Duodenal mucosa (tissue), 2 donors: ENCODE measurements at regions not wholly inside any gene's neighbourhood (a gene's known extent, or its start where the extent isn't known, plus 50 kb on each side); places are given as distances from the start of the nearest gene placed in this dataset.

Source experiments
- H3K27ac ChIP-seq: one replicate; pipeline ENCODE4 v1.7.0; 2013; ENCODE audit warnings: low read depth, low read length
- H3K27me3 ChIP-seq, 2 donors: one replicate each; pipeline ENCODE4 v1.7.0; 2013; ENCODE audit warnings: low read length in 2 of 2, control low read depth in 1 of 2; ENCODE audit not compliant: insufficient read depth in 2 of 2, control insufficient read depth in 1 of 2
- H3K36me3 ChIP-seq, 2 donors: one replicate each; pipeline ENCODE4 v1.7.0; 2013; ENCODE audit warnings: low read length in 2 of 2, control low read depth in 1 of 2; ENCODE audit not compliant: insufficient read depth in 2 of 2, control insufficient read depth in 1 of 2
- H3K4me1 ChIP-seq, 2 donors: one replicate each; pipeline ENCODE4 v1.7.0; 2013; ENCODE audit warnings: low read length in 2 of 2, control low read depth in 1 of 2; ENCODE audit not compliant: insufficient read depth in 2 of 2, control insufficient read depth in 1 of 2
- H3K4me3 ChIP-seq, 2 donors: one replicate each; pipeline ENCODE4 v1.7.0; 2013; ENCODE audit warnings: low read length in 2 of 2, low read depth in 1 of 2
- H3K9ac ChIP-seq, 2 donors: one replicate each; pipeline ENCODE4 v1.7.0; 2013; ENCODE audit warnings: low read length in 2 of 2, low read depth in 1 of 2
- H3K9me3 ChIP-seq, 2 donors: one replicate each; pipeline ENCODE4 v1.7.0; 2013; ENCODE audit warnings: low read length in 2 of 2, control low read depth in 1 of 2; ENCODE audit not compliant: control insufficient read depth in 1 of 2

DNA sequence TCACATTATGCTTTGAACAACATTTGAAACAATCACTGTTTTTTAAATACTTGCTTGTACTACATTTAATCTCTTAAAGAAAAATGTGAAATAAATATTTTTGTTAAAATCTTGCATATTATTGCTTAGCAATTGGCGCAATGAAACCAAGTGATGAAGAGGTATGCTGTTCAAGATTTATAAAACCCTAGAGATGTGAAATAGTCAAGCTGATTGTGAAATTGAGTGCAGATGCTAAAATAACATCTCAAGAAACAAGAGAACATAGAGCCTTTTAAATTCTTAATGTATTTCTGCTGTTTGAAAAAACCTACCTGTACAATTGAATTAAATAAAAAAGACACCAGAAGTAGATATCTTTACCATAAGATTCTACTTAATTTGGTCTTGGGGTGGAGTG is 179.2 kb upstream of the MCHR2 start:
- Histone ChIP-seq H3K27ac (no peak overlapping the region), H3K4me1 (no peaks in the 10 kb centered on the region), H3K9me3 (no peaks in the 10 kb centered on the region), H3K4me3 (no peak overlapping the region), H3K27me3 (no peaks in the 10 kb centered on the region), H3K9ac (no peak overlapping the region), H3K36me3 (no peaks in the 10 kb centered on the region)

GRCh38 chr6:100172322-100172713 is 178.3 kb upstream of the MCHR2 start:
- H3K27me3 ChIP-seq: no peaks in the 10 kb centered on the region
- H3K27ac ChIP-seq: no peak overlapping the region
- H3K4me1 ChIP-seq: no peaks in the 10 kb centered on the region
- H3K9ac ChIP-seq: no peak overlapping the region
- H3K36me3 ChIP-seq: no peaks in the 10 kb centered on the region
- H3K9me3 ChIP-seq: no peaks in the 10 kb centered on the region
- no peak overlapping the region for H3K4me3 ChIP-seq

- no peaks in the 10 kb centered on the region for H3K4me1 ChIP-seq
- no peaks in the 10 kb centered on the region for H3K27me3 ChIP-seq
- H3K4me3 ChIP-seq: no peak overlapping the region
- H3K27ac ChIP-seq: no peak overlapping the region
- no peaks in the 10 kb centered on the region for H3K9me3 ChIP-seq
- H3K9ac ChIP-seq: no peak overlapping the region
- no peaks in the 10 kb centered on the region for H3K36me3 ChIP-seq
Observed at GRCh38 chr6:100171533-100172321, 177.7 kb upstream of the MCHR2 start.

- Histone ChIP-seq H3K27ac (no peak overlapping the region), H3K4me3 (no peak overlapping the region), H3K4me1 (no peaks in the 10 kb centered on the region), H3K36me3 (no peaks in the 10 kb centered on the region), H3K27me3 (no peaks in the 10 kb centered on the region), H3K9me3 (no peaks in the 10 kb centered on the region), H3K9ac (no peak overlapping the region)
Observed at GRCh38 chr6:100168148-100168547, 174.1 kb upstream of the MCHR2 start.

- Histone ChIP-seq H3K4me1 (no peaks in the 10 kb centered on the region), H3K9ac (no peak overlapping the region), H3K4me3 (no peak overlapping the region), H3K9me3 (no peaks in the 10 kb centered on the region), H3K36me3 (no peaks in the 10 kb centered on the region), H3K27ac (no peak overlapping the region), H3K27me3 (no peaks in the 10 kb centered on the region)
Observed at GRCh38 chr6:100167585-100167984, 173.6 kb upstream of the MCHR2 start.

DNA sequence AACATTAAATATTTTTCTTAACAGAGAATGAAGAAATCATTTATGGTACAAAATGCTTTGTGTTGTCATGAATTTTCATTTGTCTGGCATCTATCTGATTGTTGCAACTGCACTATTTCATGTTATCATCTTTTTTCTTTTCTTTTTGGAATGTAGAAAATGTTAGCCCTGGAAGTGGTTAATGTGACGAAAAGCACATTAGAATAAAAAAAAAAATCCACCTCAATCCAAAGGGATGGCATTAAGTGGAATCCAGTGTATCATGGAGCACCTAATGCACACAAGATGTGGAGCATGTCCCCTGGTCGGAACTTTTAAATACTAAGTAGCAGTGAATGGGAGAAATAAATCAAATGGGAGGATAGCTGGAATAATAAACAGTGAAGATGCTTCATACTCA is 172.9 kb upstream of the MCHR2 start:
- Histone ChIP-seq H3K4me1 (no peaks in the 10 kb centered on the region), H3K27me3 (no peaks in the 10 kb centered on the region), H3K36me3 (no peaks in the 10 kb centered on the region), H3K9me3 (no peaks in the 10 kb centered on the region), H3K4me3 (no peak overlapping the region), H3K27ac (no peak overlapping the region), H3K9ac (no peak overlapping the region)

DNA sequence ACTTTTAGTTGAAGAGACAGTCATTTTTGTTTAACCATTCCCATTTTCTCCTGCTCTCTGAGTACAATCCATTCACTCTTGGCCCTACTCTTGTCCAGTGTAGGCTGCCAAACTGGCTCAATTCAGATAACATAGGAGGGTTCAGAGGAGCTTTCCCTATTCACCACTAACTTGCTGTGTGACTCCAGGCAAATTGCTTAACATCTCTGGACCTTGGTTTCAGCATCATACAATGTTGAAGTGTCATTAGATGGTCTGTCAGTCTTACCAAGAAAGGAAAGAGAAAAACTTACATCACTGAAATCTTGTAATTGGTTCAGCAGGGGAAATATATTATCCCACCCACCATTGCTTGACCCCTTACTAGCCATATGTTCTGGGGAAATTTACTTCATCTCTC is 171.4 kb upstream of the MCHR2 start:
- Histone ChIP-seq H3K9me3 (no peaks in the 10 kb centered on the region), H3K36me3 (no peaks in the 10 kb centered on the region), H3K27ac (no peak overlapping the region), H3K9ac (no peak overlapping the region), H3K27me3 (no peaks in the 10 kb centered on the region), H3K4me1 (no peaks in the 10 kb centered on the region), H3K4me3 (no peak overlapping the region)

- no peak overlapping the region for H3K9ac ChIP-seq
- H3K27ac ChIP-seq: no peak overlapping the region
- H3K9me3 ChIP-seq: no peaks in the 10 kb centered on the region
- no peaks in the 10 kb centered on the region for H3K4me1 ChIP-seq
- no peak overlapping the region for H3K4me3 ChIP-seq
- no peaks in the 10 kb centered on the region for H3K36me3 ChIP-seq
- H3K27me3 ChIP-seq: no peaks in the 10 kb centered on the region
Observed at GRCh38 chr6:100163035-100163434, 169.0 kb upstream of the MCHR2 start.

DNA sequence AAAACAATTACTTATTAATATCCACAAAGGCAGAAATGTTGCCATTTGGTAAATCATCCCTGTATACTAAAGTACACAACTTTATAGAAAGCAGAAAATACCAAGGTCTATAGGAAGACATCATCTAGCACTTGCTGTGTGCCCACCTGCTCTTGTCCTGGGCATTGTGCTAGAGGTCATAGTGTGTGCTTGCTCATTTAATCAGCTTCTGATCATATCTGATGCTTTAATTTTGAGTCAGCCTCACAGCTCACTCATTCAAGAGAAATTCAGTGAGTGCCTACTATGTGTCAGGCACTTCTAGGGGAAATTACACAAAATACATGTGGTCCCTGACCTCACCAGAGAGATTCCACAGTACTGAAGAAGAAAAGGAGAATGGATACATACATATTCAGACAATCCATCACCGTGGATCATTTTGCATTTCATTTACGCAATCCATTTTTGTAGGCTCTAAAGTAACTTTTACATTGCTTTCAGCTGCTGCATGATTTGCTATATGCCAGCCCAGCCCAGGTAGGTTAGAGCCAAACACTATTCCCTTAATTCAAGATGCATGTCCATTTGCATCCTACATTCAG is 167.9 kb upstream of the MCHR2 start:
- H3K36me3 ChIP-seq: no peaks in the 10 kb centered on the region
- H3K4me1 ChIP-seq: no peaks in the 10 kb centered on the region
- H3K9ac ChIP-seq: no peak overlapping the region
- no peaks in the 10 kb centered on the region for H3K27me3 ChIP-seq
- no peaks in the 10 kb centered on the region for H3K9me3 ChIP-seq
- H3K4me3 ChIP-seq: no peak overlapping the region
- no peak overlapping the region for H3K27ac ChIP-seq

GRCh38 chr6:100160930-100161329 is 166.9 kb upstream of the MCHR2 start:
- Histone ChIP-seq H3K4me3 (no peak overlapping the region), H3K36me3 (no peaks in the 10 kb centered on the region), H3K9ac (no peak overlapping the region), H3K9me3 (no peaks in the 10 kb centered on the region), H3K4me1 (no peaks in the 10 kb centered on the region), H3K27ac (no peak overlapping the region), H3K27me3 (no peaks in the 10 kb centered on the region)
